ENCODE measurements at regions not wholly inside any gene's neighbourhood (a gene's known extent, or its start where the extent isn't known, plus 50 kb on each side); places are given as distances from the start of the nearest gene placed in this dataset.
A peak's percentile ranks its signal among the peaks of the same experiment; 100 is the strongest.
"Not testable (repeated sequence)": the region's sequence is repeated elsewhere in the genome, so short reads cannot be mapped to it uniquely, and the experiment has no call there.

GRCh38 chr1:222470252-222470805, 77.6 kb downstream of the HHIPL2 start:
- not testable (repeated sequence) for DNase-seq

GRCh38 chr1:222466150-222466865, 81.6 kb downstream of the HHIPL2 start:
- DNase-seq: no peak

- DNase-seq: peak; percentile 81
Observed at GRCh38 chr1:222465211-222466041, 82.5 kb downstream of the HHIPL2 start.

GRCh38 chr1:222464841-222465210, 83.1 kb downstream of the HHIPL2 start:
- DNase-seq: peak; percentile 76

DNA sequence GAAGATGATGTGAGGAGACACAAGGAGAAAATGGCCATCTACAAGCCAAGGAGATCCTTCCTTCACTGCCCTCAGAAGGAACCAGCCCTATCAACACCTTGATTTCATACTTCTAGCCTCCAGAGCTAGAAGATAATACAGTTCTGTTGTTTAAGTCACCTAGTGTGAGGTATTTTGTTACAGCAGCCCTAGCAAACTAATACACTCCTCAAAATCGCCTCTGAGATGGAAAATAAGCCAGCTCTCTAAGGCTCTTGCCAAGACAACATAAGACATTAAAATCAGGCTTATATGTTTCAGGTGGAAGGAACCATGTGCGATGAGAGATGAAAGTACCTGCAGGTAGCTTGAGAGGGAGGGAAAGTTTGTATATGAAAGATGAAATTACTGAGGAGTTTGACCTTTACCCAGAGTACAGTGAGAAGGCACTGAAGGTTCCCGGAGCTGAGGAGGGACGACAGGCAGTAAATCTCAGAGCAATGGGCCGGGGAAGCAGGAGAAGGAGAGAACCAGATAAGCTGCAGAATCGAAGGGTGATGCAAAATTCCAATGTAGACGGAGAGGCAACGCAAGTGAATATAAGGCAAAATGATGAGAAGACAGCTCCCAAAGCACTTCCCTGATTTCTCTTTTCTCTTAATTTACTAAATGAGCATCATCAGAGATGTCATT, 84.7 kb downstream of the HHIPL2 start:
- no peak for DNase-seq

DNA sequence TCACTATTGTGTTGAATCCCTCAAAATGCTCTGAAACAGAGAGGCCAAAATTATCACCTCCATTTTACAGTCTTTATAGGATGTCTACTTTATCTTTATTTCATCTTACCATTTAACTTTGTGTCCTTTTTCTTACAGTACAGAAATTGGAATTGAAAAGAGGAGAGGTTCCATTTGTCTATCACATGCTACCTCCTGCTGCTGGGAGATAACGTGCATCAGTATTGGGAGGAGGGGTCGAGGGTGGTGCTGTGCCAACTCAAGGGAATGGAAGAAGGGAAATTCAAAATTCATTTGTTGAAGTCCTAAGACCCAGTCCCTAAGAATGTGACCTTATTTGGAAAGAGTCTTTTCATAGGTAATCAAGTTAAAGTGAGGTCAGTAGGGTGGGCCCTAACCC, 85.3 kb downstream of the HHIPL2 start:
- DNase-seq: no peak

- DNase-seq: no peak
Observed at GRCh38 chr1:222461941-222462340, 86.0 kb downstream of the HHIPL2 start.

- no peak for DNase-seq
Observed at GRCh38 chr1:222459652-222460051, 88.3 kb downstream of the HHIPL2 start.

DNA sequence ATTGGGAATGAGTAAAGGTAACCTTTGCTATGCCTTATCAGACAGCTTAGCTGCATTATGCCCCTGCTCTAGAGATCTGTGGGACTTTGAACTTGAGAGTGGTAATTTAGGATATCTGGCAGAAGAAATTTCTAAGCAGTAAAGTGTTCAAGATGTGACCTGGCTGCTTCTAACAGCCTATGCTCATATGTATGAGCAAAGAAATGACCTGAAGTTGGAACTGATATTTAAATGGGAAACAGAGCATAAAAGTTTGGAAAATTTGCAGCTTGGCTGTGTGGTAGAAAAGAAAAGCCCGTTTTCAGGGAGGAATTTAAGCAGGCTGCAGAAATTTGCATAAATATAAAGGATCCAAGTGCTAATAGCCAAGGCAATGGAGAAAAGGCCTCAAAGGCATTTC, 90.4 kb downstream of the HHIPL2 start:
- no peak for DNase-seq

DNA sequence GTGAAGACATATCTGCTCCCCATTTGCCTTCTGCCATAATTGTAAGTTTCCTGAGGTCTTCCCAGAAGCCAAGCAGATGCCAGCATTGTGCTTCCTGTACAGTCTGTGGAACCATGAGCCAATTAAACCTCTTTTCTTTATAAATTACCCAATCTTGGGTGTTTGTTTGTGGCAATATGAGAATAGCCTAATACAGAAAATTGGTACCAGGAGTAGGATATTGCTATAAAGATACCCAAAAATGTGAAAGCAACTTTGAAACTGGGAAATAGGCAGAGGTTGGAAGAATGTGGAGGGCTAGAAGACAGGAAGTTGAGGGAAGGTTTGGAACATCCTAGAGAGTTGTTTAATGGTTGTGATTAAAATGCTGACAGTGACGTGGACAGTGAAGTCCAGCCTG, 90.8 kb downstream of the HHIPL2 start:
- no peak for DNase-seq

- DNase-seq: peak; percentile 81
Observed at GRCh38 chr1:222455188-222455879, 92.6 kb downstream of the HHIPL2 start.

- no peak for DNase-seq
Observed at GRCh38 chr1:222454782-222455181, 93.1 kb downstream of the HHIPL2 start.

GRCh38 chr1:222454186-222454585, 93.7 kb downstream of the HHIPL2 start:
- DNase-seq: no peak

- no peak for DNase-seq
Observed at GRCh38 chr1:222452031-222452430, 95.9 kb downstream of the HHIPL2 start.

DNA sequence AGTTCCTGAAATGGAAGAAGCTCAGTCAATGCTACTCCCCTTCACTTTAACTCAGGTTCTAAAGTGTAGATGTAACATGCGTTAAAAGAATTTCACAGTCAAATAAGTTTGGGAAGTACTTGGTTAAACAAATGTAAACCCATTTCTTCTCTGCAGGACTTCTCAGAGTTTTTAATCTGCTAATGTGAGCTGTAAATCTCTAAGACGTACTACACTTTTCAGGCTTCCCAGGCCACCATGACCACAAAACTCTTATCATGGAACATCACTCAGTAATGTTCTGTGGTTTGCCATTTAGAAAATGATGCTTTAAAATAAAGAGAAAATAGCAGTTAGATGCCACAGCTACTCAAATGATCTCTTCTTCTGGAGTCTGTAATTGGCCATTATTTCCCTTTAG, 104.3 kb downstream of the HHIPL2 start:
- no peak for DNase-seq

- DNase-seq: no peak
Observed at GRCh38 chr1:222441066-222441465, 106.8 kb downstream of the HHIPL2 start.

- no peak for DNase-seq
Observed at GRCh38 chr1:222424826-222425225, 123.1 kb downstream of the HHIPL2 start.

- DNase-seq: no peak
Observed at GRCh38 chr1:222421380-222421779, 126.5 kb downstream of the HHIPL2 start.

DNA sequence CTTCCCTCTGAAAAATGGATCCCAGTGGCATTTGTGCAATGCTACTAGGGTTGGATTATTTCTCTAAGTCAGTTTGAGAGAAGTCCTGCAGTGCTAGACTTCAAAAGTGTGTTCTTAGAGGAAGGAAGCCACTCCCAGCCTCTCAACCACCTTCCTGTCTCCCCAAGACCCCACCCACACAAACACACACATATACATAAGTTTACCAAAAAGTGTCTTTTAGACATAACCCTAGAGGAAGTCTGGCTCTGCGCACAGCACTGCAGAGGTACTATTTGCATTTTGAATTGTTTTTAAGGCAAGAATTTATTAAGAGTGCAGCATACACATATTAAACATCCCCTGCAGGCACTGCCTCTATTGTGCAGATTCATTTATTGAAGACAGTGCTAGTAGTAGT, 127.3 kb downstream of the HHIPL2 start:
- no peak for DNase-seq

DNA sequence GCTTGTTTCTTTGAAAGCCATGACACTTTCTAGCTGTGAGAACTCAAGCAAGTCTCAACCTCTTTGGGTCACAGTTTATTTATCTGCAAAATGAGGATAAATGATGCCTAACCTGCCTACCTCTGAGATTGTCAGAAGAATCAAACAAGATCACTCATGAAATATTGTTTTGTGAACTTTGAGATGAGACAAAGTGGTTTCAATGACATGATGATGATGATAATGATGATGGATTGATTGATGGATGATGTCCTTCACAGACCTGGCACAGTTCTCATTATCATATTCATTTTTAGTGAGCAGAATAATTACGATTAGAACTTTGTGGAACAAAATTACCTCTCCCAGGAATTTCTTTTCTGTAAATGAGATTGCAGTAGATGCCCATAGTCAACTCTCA, 129.2 kb downstream of the HHIPL2 start:
- DNase-seq: no peak

DNA sequence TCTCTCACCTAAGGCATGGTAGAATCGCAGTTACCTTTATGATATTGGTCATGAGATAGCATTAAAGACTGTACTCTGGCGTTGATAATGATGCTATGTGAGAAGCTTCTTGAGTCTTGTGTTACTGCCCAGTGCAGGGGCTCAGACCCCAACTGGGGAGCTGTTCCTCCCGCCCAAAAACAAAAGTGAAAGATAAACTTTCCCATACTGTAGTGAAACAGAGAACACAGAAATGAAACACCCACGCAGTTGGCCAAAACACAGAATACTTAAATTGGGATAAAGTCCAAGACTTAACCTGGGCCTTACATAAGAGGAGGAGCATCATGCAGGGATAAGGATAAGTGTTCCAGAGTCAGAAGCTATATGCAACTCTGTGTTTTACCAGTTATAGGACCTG, 130.6 kb downstream of the HHIPL2 start:
- no peak for DNase-seq

GRCh38 chr1:222416001-222416791, 131.7 kb downstream of the HHIPL2 start:
- peak; percentile 33 for DNase-seq
